A549 (cell line): ENCODE measurements at regions not wholly inside any gene's neighbourhood (a gene's known extent, or its start where the extent isn't known, plus 50 kb on each side); places are given as distances from the start of the nearest gene placed in this dataset.

Experiments
- ATAC-seq, 2 experiments: fragments of 200-7000 bp in 1 of 2; fragments of >200 bp in 1 of 2; cut with Nextera tagmentation in 1 of 2; cut with Tn5 transposase in 1 of 2; 3 replicates each; pipeline versions ENCODE4 v1.8.0 to v1.9.1; 2018 to 2020; ENCODE audit warnings: mild to moderate bottlenecking in 1 of 2, moderate library complexity in 1 of 2
- CTCF ChIA-PET: fragments of 300-600 bp; sonication (Branson Sonifier 250); formaldehyde crosslinking; extraction: SDS; loops from one replicate; lab custom pipeline; 2021; ENCODE audit warnings: antibody characterized with exemption, inconsistent platforms; lab: Yijun Ruan, JAX
- POLR2A ChIA-PET: fragments of 350-600 bp; formaldehyde crosslinking; extraction: SDS; loops from one replicate; lab custom pipeline; 2021; ENCODE audit warnings: antibody characterized with exemption, inconsistent platforms; lab: Yijun Ruan, JAX
- DNase-seq, 2 experiments: peaks; one replicate each; pipeline versions ENCODE4 v3.0.0 to v3.0.0-alpha.2; 2011 to 2016; ENCODE audit warnings: low read depth in 1 of 2, low spot score in 1 of 2
- FAIRE-seq: peaks from 2 replicates; lab custom pipeline; 2011; peaks lifted over from hg19 to GRCh38; lab: Jason Lieb, UNC
- H3K27ac ChIP-seq, 2 experiments: fragments of >200 bp; sonication (Bioruptor Twin); formaldehyde crosslinking; 3 replicates each; pipeline ENCODE4 v1.5.1; 2016 to 2017
- H3K4me1 ChIP-seq: fragments of >200 bp; sonication (Bioruptor Twin); formaldehyde crosslinking; 3 replicates; pipeline ENCODE4 v1.6.1; 2016
- H3K4me2 ChIP-seq: fragments of >200 bp; sonication (Bioruptor Twin); formaldehyde crosslinking; 3 replicates; pipeline ENCODE4 v1.6.1; 2016
- H3K4me3 ChIP-seq: fragments of >200 bp; sonication (Bioruptor Twin); formaldehyde crosslinking; 3 replicates; pipeline ENCODE4 v1.5.1; 2016
- H3K9me3 ChIP-seq: fragments of >200 bp; sonication (Bioruptor Twin); formaldehyde crosslinking; 3 replicates; pipeline ENCODE4 v1.6.1; 2016
- CBX2 ChIP-seq: fragments of 200-600 bp; sonication (generic); IDR thresholded peaks from 2 replicates; pipeline ENCODE4 v1.6.1; 2016; ENCODE audit warnings: low read depth, mild to moderate bottlenecking, borderline replicate concordance
- CHD2 ChIP-seq: fragments of 150-350 bp; IDR thresholded peaks from 2 replicates; pipeline ENCODE4 v1.6.1; 2014; ENCODE audit warnings: low read length; ENCODE audit not compliant: partially characterized antibody
- CHD4 ChIP-seq: fragments of 200-600 bp; sonication (generic); IDR thresholded peaks from 2 replicates; pipeline ENCODE4 v1.6.1; 2016; ENCODE audit warnings: antibody characterized with exemption, mild to moderate bottlenecking, borderline replicate concordance
- ESRRA ChIP-seq: fragments of 150-350 bp; IDR thresholded peaks from 2 replicates; pipeline ENCODE4 v1.6.1; 2014; ENCODE audit warnings: mild to moderate bottlenecking, low read length, borderline replicate concordance
- FOSB ChIP-seq: fragments of 250-450 bp; sonication (Bioruptor Pico); IDR thresholded peaks from 2 replicates; pipeline ENCODE4 v1.5.0; 2020; ENCODE audit warnings: mild to moderate bottlenecking, moderate library complexity
- FOSL2 ChIP-seq, 2 experiments: fragments of 450-650 bp in 1 of 2; fragments of >200 bp in 1 of 2; sonication (Bioruptor Twin) in 1 of 2; formaldehyde crosslinking; IDR thresholded peaks; 2 replicates each; pipeline versions ENCODE4 v1.5.0 to v1.6.1; 2016 to 2020; ENCODE audit warnings: mild to moderate bottlenecking in 1 of 2, moderate library complexity in 1 of 2
- FOXS1 ChIP-seq: fragments of 250-450 bp; sonication (Bioruptor Pico); IDR thresholded peaks from 2 replicates; pipeline ENCODE4 v1.5.0; 2020; ENCODE audit warnings: mild to moderate bottlenecking, moderate library complexity
- HOXB13 ChIP-seq: fragments of 250-450 bp; sonication (Bioruptor Pico); IDR thresholded peaks from 2 replicates; pipeline ENCODE4 v1.5.0; 2020; ENCODE audit warnings: low read depth, mild to moderate bottlenecking, moderate library complexity
- JUN ChIP-seq, 2 experiments: fragments of >200 bp; sonication (Bioruptor Twin); formaldehyde crosslinking; IDR thresholded peaks; 2 replicates in 1 of 2; 3 replicates in 1 of 2; pipeline ENCODE4 v1.6.1; 2016 to 2017
- MYC ChIP-seq: IDR thresholded peaks from 2 replicates; pipeline ENCODE4 v1.6.1; 2012; ENCODE audit warnings: mild to moderate bottlenecking, inconsistent platforms, low read length, improper control_type of control experiment, borderline replicate concordance
- NFE2L2 ChIP-seq: fragments of 150-350 bp; conservative IDR thresholded peaks from 2 replicates; pipeline ENCODE4 v1.6.1; 2014; ENCODE audit warnings: low read length
- NPAS2 ChIP-seq: fragments of 250-450 bp; sonication (Bioruptor Pico); IDR thresholded peaks from 2 replicates; pipeline ENCODE4 v1.8.0; 2022; ENCODE audit warnings: mild to moderate bottlenecking, moderate library complexity, borderline replicate concordance
- NR3C1 ChIP-seq: fragments of >200 bp; sonication (Bioruptor Twin); formaldehyde crosslinking; IDR thresholded peaks from 3 replicates; pipeline ENCODE4 v1.6.1; 2017
- POLR2A ChIP-seq: IDR thresholded peaks from 2 replicates; pipeline ENCODE4 v1.6.1; 2012; ENCODE audit warnings: mild to moderate bottlenecking, low read length
- RAD21 ChIP-seq, 2 experiments: fragments of >200 bp in 1 of 2; sonication (Bioruptor Twin) in 1 of 2; formaldehyde crosslinking in 1 of 2; IDR thresholded peaks in 1 of 2; conservative IDR thresholded peaks in 1 of 2; 2 replicates in 1 of 2; 3 replicates in 1 of 2; pipeline ENCODE4 v1.6.1; 2012 to 2018; ENCODE audit warnings: inconsistent platforms in 1 of 2
- RARB ChIP-seq: fragments of 250-450 bp; sonication (Bioruptor Pico); IDR thresholded peaks from 2 replicates; pipeline ENCODE4 v1.8.0; 2021; ENCODE audit warnings: mild to moderate bottlenecking, moderate library complexity
- RFX5 ChIP-seq: fragments of 450-650 bp; IDR thresholded peaks from 2 replicates; pipeline ENCODE4 v1.7.1; 2014; ENCODE audit warnings: antibody characterized with exemption, mild to moderate bottlenecking, moderate library complexity
- SREBF2 ChIP-seq: fragments of 450-650 bp; IDR thresholded peaks from 2 replicates; pipeline ENCODE4 v1.6.1; 2014; ENCODE audit warnings: mild to moderate bottlenecking, moderate library complexity
- TFCP2L1 ChIP-seq: fragments of 250-450 bp; sonication (Bioruptor Pico); IDR thresholded peaks from 2 replicates; pipeline ENCODE4 v1.5.0; 2021; ENCODE audit warnings: mild to moderate bottlenecking
- TP53 ChIP-seq: fragments of 250-450 bp; sonication (Bioruptor Pico); IDR thresholded peaks from 2 replicates; pipeline ENCODE4 v1.5.0; 2021; ENCODE audit warnings: mild to moderate bottlenecking, moderate library complexity
- WGBS: methylation state at CpG from one replicate; pipeline ENCODE4 v1.1.6; 2017; ENCODE audit errors: missing lambda C conversion rate; 5-methylcytosine and 5-hydroxymethylcytosine counted together
- TF ChIP-seq, protein P1 (sequence below): IDR thresholded peaks from 2 replicates; pipeline ENCODE4 v1.6.1; 2012; ENCODE audit warnings: low read depth, borderline replicate concordance
- TF ChIP-seq, protein P2 (sequence below): fragments of 150-350 bp; IDR thresholded peaks from 2 replicates; pipeline ENCODE4 v1.6.1; 2014; ENCODE audit warnings: low read depth, mild to moderate bottlenecking, low read length
- TF ChIP-seq, protein P3 (sequence below): fragments of 250-450 bp; sonication (Bioruptor Pico); IDR thresholded peaks from 2 replicates; pipeline ENCODE4 v1.5.0; 2020; ENCODE audit warnings: low read depth, mild to moderate bottlenecking, moderate library complexity
- TF ChIP-seq, protein P4 (sequence below): fragments of >200 bp; sonication (Bioruptor Twin); formaldehyde crosslinking; IDR thresholded peaks from 3 replicates; pipeline ENCODE4 v1.5.1; 2016
- TF ChIP-seq, protein P5 (sequence below): fragments of >200 bp; sonication (Bioruptor Twin); formaldehyde crosslinking; IDR thresholded peaks from 2 replicates; pipeline ENCODE4 v1.6.1; 2016
- TF ChIP-seq, protein P6 (sequence below): fragments of 250-450 bp; sonication (Bioruptor Pico); IDR thresholded peaks from 2 replicates; pipeline ENCODE4 v1.5.0; 2021; ENCODE audit warnings: mild to moderate bottlenecking, moderate library complexity, borderline replicate concordance

DNA sequence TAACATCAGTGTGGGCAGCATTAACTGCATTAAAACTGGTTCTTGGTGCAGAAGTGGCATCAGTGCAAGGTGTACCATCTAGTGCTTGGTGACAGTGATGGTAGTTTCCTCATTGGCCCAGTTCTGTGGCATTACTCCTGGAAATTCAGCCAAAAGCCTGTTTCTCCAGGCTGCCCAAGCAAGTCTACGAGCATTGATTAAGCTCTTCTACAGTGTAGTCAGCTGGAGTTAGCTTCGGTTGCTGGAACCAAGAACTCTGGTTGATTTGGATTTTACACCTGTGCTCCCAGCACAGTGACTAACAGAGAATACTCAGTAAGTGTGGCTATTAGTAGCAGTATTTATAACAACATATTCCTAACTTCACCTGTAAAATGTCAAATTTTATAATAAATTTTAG lies 84.9 kb upstream of the ZDHHC17 start (continued):
- TF ChIP-seq, protein P1, sequence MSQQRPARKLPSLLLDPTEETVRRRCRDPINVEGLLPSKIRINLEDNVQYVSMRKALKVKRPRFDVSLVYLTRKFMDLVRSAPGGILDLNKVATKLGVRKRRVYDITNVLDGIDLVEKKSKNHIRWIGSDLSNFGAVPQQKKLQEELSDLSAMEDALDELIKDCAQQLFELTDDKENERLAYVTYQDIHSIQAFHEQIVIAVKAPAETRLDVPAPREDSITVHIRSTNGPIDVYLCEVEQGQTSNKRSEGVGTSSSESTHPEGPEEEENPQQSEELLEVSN, result no peak
- TF ChIP-seq TP53 (CRISPR knock-in tag), result no peak
- TF ChIP-seq, protein P2, sequence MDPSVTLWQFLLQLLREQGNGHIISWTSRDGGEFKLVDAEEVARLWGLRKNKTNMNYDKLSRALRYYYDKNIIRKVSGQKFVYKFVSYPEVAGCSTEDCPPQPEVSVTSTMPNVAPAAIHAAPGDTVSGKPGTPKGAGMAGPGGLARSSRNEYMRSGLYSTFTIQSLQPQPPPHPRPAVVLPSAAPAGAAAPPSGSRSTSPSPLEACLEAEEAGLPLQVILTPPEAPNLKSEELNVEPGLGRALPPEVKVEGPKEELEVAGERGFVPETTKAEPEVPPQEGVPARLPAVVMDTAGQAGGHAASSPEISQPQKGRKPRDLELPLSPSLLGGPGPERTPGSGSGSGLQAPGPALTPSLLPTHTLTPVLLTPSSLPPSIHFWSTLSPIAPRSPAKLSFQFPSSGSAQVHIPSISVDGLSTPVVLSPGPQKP, result no peak

GRCh38 chr12:76679778-76680177 lies 84.1 kb upstream of the ZDHHC17 start:
- ChIA-PET CTCF (no interaction called here), POLR2A (no interaction called here)

GRCh38 chr12:76680940-76681339 lies 83.0 kb upstream of the ZDHHC17 start:
- FAIRE-seq, result no peak
- H3K4me3 ChIP-seq, result no peak overlapping the region
- no peak for ATAC-seq
- DNase-seq, result no peak
- H3K27ac ChIP-seq, result no peak overlapping the region
- H3K4me2 ChIP-seq, result no peak overlapping the region
- H3K9me3 ChIP-seq, result no peaks in the 10 kb centered on the region
- 84% methylated on average over 2 of the region's 2 CpGs for WGBS
- CTCF ChIA-PET, result interaction anchor here (1.4 kb wide), 1 partner anchor 19 kb away, joined by 4 read pairs; no protein-coding TSS in a partner anchor
- 0 out of 3 replicates have a peak, but pooled peaks cover 5% of the 10 kb centered on the region for H3K4me1 ChIP-seq
- POLR2A ChIA-PET, result no interaction called here
- no peak for TF ChIP-seq TFCP2L1
- no peak for TF ChIP-seq RARB
- TF ChIP-seq CHD2, result no peak
- TF ChIP-seq, protein P2, result no peak
- TF ChIP-seq FOSB (CRISPR knock-in tag), result no peak
- TF ChIP-seq, protein P3, sequence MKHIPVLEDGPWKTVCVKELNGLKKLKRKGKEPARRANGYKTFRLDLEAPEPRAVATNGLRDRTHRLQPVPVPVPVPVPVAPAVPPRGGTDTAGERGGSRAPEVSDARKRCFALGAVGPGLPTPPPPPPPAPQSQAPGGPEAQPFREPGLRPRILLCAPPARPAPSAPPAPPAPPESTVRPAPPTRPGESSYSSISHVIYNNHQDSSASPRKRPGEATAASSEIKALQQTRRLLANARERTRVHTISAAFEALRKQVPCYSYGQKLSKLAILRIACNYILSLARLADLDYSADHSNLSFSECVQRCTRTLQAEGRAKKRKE (CRISPR knock-in tag), result no peak
- TF ChIP-seq, protein P4, sequence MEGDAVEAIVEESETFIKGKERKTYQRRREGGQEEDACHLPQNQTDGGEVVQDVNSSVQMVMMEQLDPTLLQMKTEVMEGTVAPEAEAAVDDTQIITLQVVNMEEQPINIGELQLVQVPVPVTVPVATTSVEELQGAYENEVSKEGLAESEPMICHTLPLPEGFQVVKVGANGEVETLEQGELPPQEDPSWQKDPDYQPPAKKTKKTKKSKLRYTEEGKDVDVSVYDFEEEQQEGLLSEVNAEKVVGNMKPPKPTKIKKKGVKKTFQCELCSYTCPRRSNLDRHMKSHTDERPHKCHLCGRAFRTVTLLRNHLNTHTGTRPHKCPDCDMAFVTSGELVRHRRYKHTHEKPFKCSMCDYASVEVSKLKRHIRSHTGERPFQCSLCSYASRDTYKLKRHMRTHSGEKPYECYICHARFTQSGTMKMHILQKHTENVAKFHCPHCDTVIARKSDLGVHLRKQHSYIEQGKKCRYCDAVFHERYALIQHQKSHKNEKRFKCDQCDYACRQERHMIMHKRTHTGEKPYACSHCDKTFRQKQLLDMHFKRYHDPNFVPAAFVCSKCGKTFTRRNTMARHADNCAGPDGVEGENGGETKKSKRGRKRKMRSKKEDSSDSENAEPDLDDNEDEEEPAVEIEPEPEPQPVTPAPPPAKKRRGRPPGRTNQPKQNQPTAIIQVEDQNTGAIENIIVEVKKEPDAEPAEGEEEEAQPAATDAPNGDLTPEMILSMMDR, result no peak
- no peak for TF ChIP-seq JUN (IDR thresholded peaks at IDR 0.05)
- no peak for TF ChIP-seq RAD21 (conservative IDR thresholded peaks at IDR 0.05 in 1 of 2, IDR thresholded peaks at IDR 0.05 in 1 of 2)
- no peak for TF ChIP-seq FOXS1 (CRISPR knock-in tag)
- TF ChIP-seq CHD4, result no peak
- TF ChIP-seq, protein P5, sequence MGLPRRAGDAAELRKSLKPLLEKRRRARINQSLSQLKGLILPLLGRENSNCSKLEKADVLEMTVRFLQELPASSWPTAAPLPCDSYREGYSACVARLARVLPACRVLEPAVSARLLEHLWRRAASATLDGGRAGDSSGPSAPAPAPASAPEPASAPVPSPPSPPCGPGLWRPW, result no peak
- TF ChIP-seq SREBF2, result no peak

More at GRCh38 chr12:76679778-76680177, 84.1 kb upstream of the ZDHHC17 start:
- Histone ChIP-seq H3K9me3 (no peaks in the 10 kb centered on the region), H3K4me2 (no peak overlapping the region), H3K27ac (no peak overlapping the region), H3K4me3 (no peak overlapping the region), H3K4me1 (0 out of 3 replicates have a peak, but pooled peaks cover under 1% of the 10 kb centered on the region)
- DNase-seq (no peak), ATAC-seq (no peak), FAIRE-seq (no peak)
- 0% methylated on average over 1 of the region's 1 CpG for WGBS
- no peak for TF ChIP-seq CBX2
- no peak for TF ChIP-seq ESRRA
- no peak for TF ChIP-seq RAD21 (conservative IDR thresholded peaks at IDR 0.05 in 1 of 2, IDR thresholded peaks at IDR 0.05 in 1 of 2)
- TF ChIP-seq, protein P2, result no peak
- no peak for TF ChIP-seq POLR2A
- no peak for TF ChIP-seq RFX5
- no peak for TF ChIP-seq MYC
- TF ChIP-seq FOSB (CRISPR knock-in tag), result no peak
- TF ChIP-seq CHD2, result no peak
- no peak for TF ChIP-seq TP53 (CRISPR knock-in tag)
- no peak for TF ChIP-seq NR3C1
- no peak for TF ChIP-seq NFE2L2
- TF ChIP-seq, protein P1, result no peak
- TF ChIP-seq JUN (IDR thresholded peaks at IDR 0.05), result no peak
- TF ChIP-seq, protein P6, sequence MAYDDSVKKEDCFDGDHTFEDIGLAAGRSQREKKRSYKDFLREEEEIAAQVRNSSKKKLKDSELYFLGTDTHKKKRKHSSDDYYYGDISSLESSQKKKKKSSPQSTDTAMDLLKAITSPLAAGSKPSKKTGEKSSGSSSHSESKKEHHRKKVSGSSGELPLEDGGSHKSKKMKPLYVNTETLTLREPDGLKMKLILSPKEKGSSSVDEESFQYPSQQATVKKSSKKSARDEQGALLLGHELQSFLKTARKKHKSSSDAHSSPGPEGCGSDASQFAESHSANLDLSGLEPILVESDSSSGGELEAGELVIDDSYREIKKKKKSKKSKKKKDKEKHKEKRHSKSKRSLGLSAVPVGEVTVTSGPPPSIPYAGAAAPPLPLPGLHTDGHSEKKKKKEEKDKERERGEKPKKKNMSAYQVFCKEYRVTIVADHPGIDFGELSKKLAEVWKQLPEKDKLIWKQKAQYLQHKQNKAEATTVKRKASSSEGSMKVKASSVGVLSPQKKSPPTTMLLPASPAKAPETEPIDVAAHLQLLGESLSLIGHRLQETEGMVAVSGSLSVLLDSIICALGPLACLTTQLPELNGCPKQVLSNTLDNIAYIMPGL (CRISPR knock-in tag), result no peak
- no peak for TF ChIP-seq NPAS2
- no peak for TF ChIP-seq FOSL2 (IDR thresholded peaks at IDR 0.05)
- TF ChIP-seq FOSL2 (CRISPR knock-in tag; IDR thresholded peaks at IDR 0.05), result no peak
- no peak for TF ChIP-seq HOXB13
